Keratinocyte (primary cell): ENCODE measurements at regions not wholly inside any gene's neighbourhood (a gene's known extent, or its start where the extent isn't known, plus 50 kb on each side); places are given as distances from the start of the nearest gene placed in this dataset.

Experiments
- DNase-seq: peaks from one replicate; pipeline ENCODE4 v3.0.0-alpha.2; 2011; ENCODE audit warnings: low read depth, missing footprints, low spot score
- FAIRE-seq: peaks from 2 replicates; lab custom pipeline; 2011; peaks lifted over from hg19 to GRCh38; lab: Jason Lieb, UNC
- H2AFZ ChIP-seq: 2 replicates; pipeline ENCODE4 v1.6.0; 2012; ENCODE audit warnings: low read length, control low read depth, inconsistent platforms; ENCODE audit not compliant: control insufficient read depth
- H3K27ac ChIP-seq: 2 replicates; pipeline ENCODE4 v1.5.1; 2011; ENCODE audit warnings: low read length; ENCODE audit not compliant: control insufficient read depth, insufficient read depth
- H3K27me3 ChIP-seq: 3 replicates; pipeline ENCODE4 v1.6.0; 2011; ENCODE audit warnings: low read length; ENCODE audit not compliant: control insufficient read depth, insufficient read depth; ENCODE audit errors: extremely low read depth
- H3K36me3 ChIP-seq, 2 experiments: 2 replicates in 1 of 2; 3 replicates in 1 of 2; pipeline ENCODE4 v1.5.1; 2011; ENCODE audit warnings: low read length in 2 of 2, mild to moderate bottlenecking in 1 of 2; ENCODE audit not compliant: control insufficient read depth in 2 of 2, insufficient read depth in 2 of 2; ENCODE audit errors: extremely low read depth in 1 of 2
- H3K4me1 ChIP-seq: 3 replicates; pipeline ENCODE4 v1.5.1; 2011; ENCODE audit warnings: low read length; ENCODE audit not compliant: control insufficient read depth, insufficient read depth; ENCODE audit errors: extremely low read depth
- H3K4me2 ChIP-seq: 3 replicates; pipeline ENCODE4 v1.6.0; 2011; ENCODE audit warnings: low read depth, low read length; ENCODE audit not compliant: control insufficient read depth, insufficient read depth; ENCODE audit errors: extremely low read depth
- H3K4me3 ChIP-seq, 3 experiments: fragments of 200-600 bp in 1 of 3; sonication (generic) in 1 of 3; 2 replicates in 2 of 3; 3 replicates in 1 of 3; pipeline ENCODE4 v1.5.1; 2011 to 2016; ENCODE audit warnings: low read length in 3 of 3, mild to moderate bottlenecking in 3 of 3, control low read depth in 2 of 3, inconsistent platforms in 1 of 3, low read depth in 1 of 3, mixed read lengths in 1 of 3, mixed run types in 1 of 3, moderate library complexity in 1 of 3; ENCODE audit not compliant: control insufficient read depth in 2 of 3, insufficient read depth in 2 of 3; ENCODE audit errors: extremely low read depth in 1 of 3
- H3K79me2 ChIP-seq: 2 replicates; pipeline ENCODE4 v1.6.0; 2012; ENCODE audit warnings: low read length; ENCODE audit not compliant: control insufficient read depth, insufficient read depth
- H3K9ac ChIP-seq: 3 replicates; pipeline ENCODE4 v1.6.0; 2011; ENCODE audit warnings: low read length; ENCODE audit not compliant: control insufficient read depth, insufficient read depth; ENCODE audit errors: extremely low read depth
- H3K9me1 ChIP-seq: 3 replicates; pipeline ENCODE4 v1.6.0; 2011; ENCODE audit warnings: low read length; ENCODE audit not compliant: control insufficient read depth, insufficient read depth; ENCODE audit errors: extremely low read depth
- H3K9me3 ChIP-seq: 2 replicates; pipeline ENCODE4 v1.5.1; 2012; ENCODE audit warnings: low read depth, low read length; ENCODE audit not compliant: control insufficient read depth
- H4K20me1 ChIP-seq: 3 replicates; pipeline ENCODE4 v1.6.0; 2011; ENCODE audit warnings: low read length; ENCODE audit not compliant: control insufficient read depth, insufficient read depth; ENCODE audit errors: extremely low read depth
- CTCF ChIP-seq, 3 experiments: IDR thresholded peaks in 1 of 3; conservative IDR thresholded peaks in 1 of 3; optimal IDR thresholded peaks in 1 of 3; 2 replicates in 2 of 3; 3 replicates in 1 of 3; pipeline versions ENCODE3 to v1.5.1; 2011; ENCODE audit warnings: low read length in 3 of 3, mild to moderate bottlenecking in 3 of 3, moderate library complexity in 2 of 3, control low read depth in 1 of 3, inconsistent platforms in 1 of 3; ENCODE audit not compliant: insufficient read depth in 2 of 3; ENCODE audit errors: extremely low read depth in 1 of 3
- EZH2 ChIP-seq: IDR thresholded peaks from one replicate; pipeline ENCODE4 v1.6.1; 2012; ENCODE audit warnings: inconsistent platforms, mild to moderate bottlenecking, low read length, moderate library complexity
- dilution Hi-C: fragments of 300-500 bp; cut with MboI; formaldehyde crosslinking; loops from one replicate; pipeline ENCODE4 v1.7.0; 2020; ENCODE audit warnings: low sequenced_read_pairs; ENCODE audit not compliant: extremely low pct_ligation_motif_present

GRCh38 chr13:58051396-58051795 lies 419.9 kb downstream of the PCDH17 start:
- TF ChIP-seq CTCF (optimal IDR thresholded peaks at IDR 0.05 in 1 of 3, IDR thresholded peaks at IDR 0.05 in 1 of 3, conservative IDR thresholded peaks at IDR 0.05 in 1 of 3; ENCODE audit: extremely low read depth in 1 of 3, insufficient read depth in 2 of 3, low read length in 3 of 3) (no peak), EZH2 (no peak)
- DNase-seq (no peak), FAIRE-seq (no peak)

GRCh38 chr13:58051807-58052375 lies 420.3 kb downstream of the PCDH17 start:
- Histone ChIP-seq H4K20me1 (no peaks in the 10 kb centered on the region), H2AFZ (no peak overlapping the region), H3K4me2 (no peak overlapping the region), H3K27ac (no peak overlapping the region), H3K36me3 (no peaks in the 10 kb centered on the region), H3K9ac (no peak overlapping the region), H3K4me3 (no peak overlapping the region), H3K27me3 (no peaks in the 10 kb centered on the region), H3K9me3 (peaks cover 3% of the 10 kb centered on the region), H3K79me2 (no peaks in the 10 kb centered on the region), H3K4me1 (no peaks in the 10 kb centered on the region), H3K9me1 (no peaks in the 10 kb centered on the region)
- TF ChIP-seq EZH2, result no peak
- TF ChIP-seq CTCF (optimal IDR thresholded peaks at IDR 0.05 in 1 of 3, IDR thresholded peaks at IDR 0.05 in 1 of 3, conservative IDR thresholded peaks at IDR 0.05 in 1 of 3; ENCODE audit: extremely low read depth in 1 of 3, insufficient read depth in 2 of 3, low read length in 3 of 3), result no peak
- no peak for DNase-seq
- dilution Hi-C loops, result no loop called here
- FAIRE-seq, result no peak

More at GRCh38 chr13:58051396-58051795, 419.9 kb downstream of the PCDH17 start:
- peaks cover 1% of the 10 kb centered on the region for H3K9me3 ChIP-seq
- H3K4me3 ChIP-seq, result no peak overlapping the region
- no peaks in the 10 kb centered on the region for H3K9me1 ChIP-seq
- dilution Hi-C loops, result no loop called here
- H3K4me1 ChIP-seq, result no peaks in the 10 kb centered on the region
- no peak overlapping the region for H3K9ac ChIP-seq
- H3K79me2 ChIP-seq, result no peaks in the 10 kb centered on the region
- H3K27me3 ChIP-seq, result no peaks in the 10 kb centered on the region
- no peaks in the 10 kb centered on the region for H4K20me1 ChIP-seq
- no peak overlapping the region for H2AFZ ChIP-seq
- H3K27ac ChIP-seq, result no peak overlapping the region
- no peaks in the 10 kb centered on the region for H3K36me3 ChIP-seq
- H3K4me2 ChIP-seq, result no peak overlapping the region
